GM12878 (cell line): ENCODE measurements at regions not wholly inside any gene's neighbourhood (a gene's known extent, or its start where the extent isn't known, plus 50 kb on each side); places are given as distances from the start of the nearest gene placed in this dataset.

Source experiments
- ESRRA ChIP-seq: IDR thresholded peaks from 2 replicates; pipeline ENCODE4 v1.6.1; 2012; ENCODE audit warnings: mild to moderate bottlenecking, low read length, improper control_type of control experiment
- NBN ChIP-seq: fragments of 450-650 bp; IDR thresholded peaks from 2 replicates; pipeline ENCODE4 v1.6.1; 2016
- POLR2AphosphoS5 ChIP-seq: IDR thresholded peaks from 2 replicates; pipeline ENCODE4 v1.6.1; 2011; ENCODE audit warnings: mild to moderate bottlenecking, low read length, inconsistent platforms
- SIN3A ChIP-seq: IDR thresholded peaks from 2 replicates; pipeline ENCODE4 v1.6.1; 2012; ENCODE audit warnings: low read depth, low read length, improper control_type of control experiment
- YY1 ChIP-seq: IDR thresholded peaks from 2 replicates; pipeline ENCODE4 v1.6.1; 2011; ENCODE audit warnings: low read depth, mild to moderate bottlenecking, low read length
- ZNF24 ChIP-seq: fragments of 450-650 bp; IDR thresholded peaks from 2 replicates; pipeline ENCODE4 v1.6.1; 2017; ENCODE audit warnings: antibody characterized with exemption, mild to moderate bottlenecking
- TF ChIP-seq, protein P1 (sequence below), 3 experiments: IDR thresholded peaks in 2 of 3; conservative IDR thresholded peaks in 1 of 3; 2 replicates each; pipeline ENCODE4 v1.5.1; 2011; ENCODE audit warnings: low read depth in 3 of 3, low read length in 3 of 3, mild to moderate bottlenecking in 3 of 3, control low read depth in 2 of 3, moderate library complexity in 2 of 3, inconsistent platforms in 1 of 3, mixed read lengths in 1 of 3; ENCODE audit not compliant: control insufficient read depth in 2 of 3, insufficient read depth in 1 of 3; ENCODE audit errors: extremely low read depth in 1 of 3
- TF ChIP-seq, protein P2 (sequence below): fragments of 450-650 bp; formaldehyde crosslinking; IDR thresholded peaks from 2 replicates; pipeline ENCODE4 v1.4.0; 2020; ENCODE audit warnings: mild to moderate bottlenecking, moderate library complexity
- TF ChIP-seq, protein P3 (sequence below): IDR thresholded peaks from 2 replicates; pipeline ENCODE4 v1.6.1; 2011; ENCODE audit warnings: low read depth, low read length, improper control_type of control experiment, borderline replicate concordance
- TF ChIP-seq, protein P4 (sequence below): IDR thresholded peaks from 2 replicates; pipeline ENCODE4 v1.6.1; 2012; ENCODE audit warnings: low read depth, low read length, improper control_type of control experiment
- TF ChIP-seq, protein P5 (sequence below): IDR thresholded peaks from 2 replicates; pipeline ENCODE4 v1.6.1; 2011; ENCODE audit warnings: borderline replicate concordance, low read depth, mild to moderate bottlenecking, moderate library complexity, low read length; ENCODE audit not compliant: insufficient read depth, poor library complexity, severe bottlenecking

DNA sequence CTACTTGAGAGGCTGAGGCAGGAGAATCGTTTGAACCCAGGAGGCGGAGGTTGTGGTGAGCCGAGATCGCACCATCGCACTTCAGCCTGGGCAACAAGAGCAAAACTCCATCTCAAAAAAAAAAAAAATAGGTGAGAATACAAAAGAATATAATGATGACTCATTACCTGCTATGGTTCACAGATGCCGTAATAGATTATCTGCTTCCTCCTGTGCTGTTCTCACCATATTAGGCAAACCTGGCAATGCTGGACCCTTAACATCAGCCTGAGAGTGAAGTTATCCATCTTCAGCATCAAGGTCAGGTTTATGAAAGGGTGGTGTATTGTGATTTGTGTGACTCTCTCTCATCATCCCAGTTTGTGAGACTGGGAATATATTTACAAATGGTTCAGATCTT is 271.3 kb upstream of the CPHXL start:
- TF ChIP-seq, protein P1, sequence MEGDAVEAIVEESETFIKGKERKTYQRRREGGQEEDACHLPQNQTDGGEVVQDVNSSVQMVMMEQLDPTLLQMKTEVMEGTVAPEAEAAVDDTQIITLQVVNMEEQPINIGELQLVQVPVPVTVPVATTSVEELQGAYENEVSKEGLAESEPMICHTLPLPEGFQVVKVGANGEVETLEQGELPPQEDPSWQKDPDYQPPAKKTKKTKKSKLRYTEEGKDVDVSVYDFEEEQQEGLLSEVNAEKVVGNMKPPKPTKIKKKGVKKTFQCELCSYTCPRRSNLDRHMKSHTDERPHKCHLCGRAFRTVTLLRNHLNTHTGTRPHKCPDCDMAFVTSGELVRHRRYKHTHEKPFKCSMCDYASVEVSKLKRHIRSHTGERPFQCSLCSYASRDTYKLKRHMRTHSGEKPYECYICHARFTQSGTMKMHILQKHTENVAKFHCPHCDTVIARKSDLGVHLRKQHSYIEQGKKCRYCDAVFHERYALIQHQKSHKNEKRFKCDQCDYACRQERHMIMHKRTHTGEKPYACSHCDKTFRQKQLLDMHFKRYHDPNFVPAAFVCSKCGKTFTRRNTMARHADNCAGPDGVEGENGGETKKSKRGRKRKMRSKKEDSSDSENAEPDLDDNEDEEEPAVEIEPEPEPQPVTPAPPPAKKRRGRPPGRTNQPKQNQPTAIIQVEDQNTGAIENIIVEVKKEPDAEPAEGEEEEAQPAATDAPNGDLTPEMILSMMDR (IDR thresholded peaks at IDR 0.05 in 2 of 3, conservative IDR thresholded peaks at IDR 0.05 in 1 of 3; ENCODE audit: control insufficient read depth in 2 of 3, extremely low read depth in 1 of 3, insufficient read depth in 1 of 3, low read depth in 3 of 3, low read length in 3 of 3), result no peak
- TF ChIP-seq, protein P2, sequence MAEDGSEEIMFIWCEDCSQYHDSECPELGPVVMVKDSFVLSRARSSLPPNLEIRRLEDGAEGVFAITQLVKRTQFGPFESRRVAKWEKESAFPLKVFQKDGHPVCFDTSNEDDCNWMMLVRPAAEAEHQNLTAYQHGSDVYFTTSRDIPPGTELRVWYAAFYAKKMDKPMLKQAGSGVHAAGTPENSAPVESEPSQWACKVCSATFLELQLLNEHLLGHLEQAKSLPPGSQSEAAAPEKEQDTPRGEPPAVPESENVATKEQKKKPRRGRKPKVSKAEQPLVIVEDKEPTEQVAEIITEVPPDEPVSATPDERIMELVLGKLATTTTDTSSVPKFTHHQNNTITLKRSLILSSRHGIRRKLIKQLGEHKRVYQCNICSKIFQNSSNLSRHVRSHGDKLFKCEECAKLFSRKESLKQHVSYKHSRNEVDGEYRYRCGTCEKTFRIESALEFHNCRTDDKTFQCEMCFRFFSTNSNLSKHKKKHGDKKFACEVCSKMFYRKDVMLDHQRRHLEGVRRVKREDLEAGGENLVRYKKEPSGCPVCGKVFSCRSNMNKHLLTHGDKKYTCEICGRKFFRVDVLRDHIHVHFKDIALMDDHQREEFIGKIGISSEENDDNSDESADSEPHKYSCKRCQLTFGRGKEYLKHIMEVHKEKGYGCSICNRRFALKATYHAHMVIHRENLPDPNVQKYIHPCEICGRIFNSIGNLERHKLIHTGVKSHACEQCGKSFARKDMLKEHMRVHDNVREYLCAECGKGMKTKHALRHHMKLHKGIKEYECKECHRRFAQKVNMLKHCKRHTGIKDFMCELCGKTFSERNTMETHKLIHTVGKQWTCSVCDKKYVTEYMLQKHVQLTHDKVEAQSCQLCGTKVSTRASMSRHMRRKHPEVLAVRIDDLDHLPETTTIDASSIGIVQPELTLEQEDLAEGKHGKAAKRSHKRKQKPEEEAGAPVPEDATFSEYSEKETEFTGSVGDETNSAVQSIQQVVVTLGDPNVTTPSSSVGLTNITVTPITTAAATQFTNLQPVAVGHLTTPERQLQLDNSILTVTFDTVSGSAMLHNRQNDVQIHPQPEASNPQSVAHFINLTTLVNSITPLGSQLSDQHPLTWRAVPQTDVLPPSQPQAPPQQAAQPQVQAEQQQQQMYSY (CRISPR knock-in tag), result no peak
- TF ChIP-seq ESRRA (no peak), YY1 (no peak), POLR2AphosphoS5 (no peak), SIN3A (no peak), ZNF24 (no peak), NBN (no peak)
- TF ChIP-seq, protein P3, sequence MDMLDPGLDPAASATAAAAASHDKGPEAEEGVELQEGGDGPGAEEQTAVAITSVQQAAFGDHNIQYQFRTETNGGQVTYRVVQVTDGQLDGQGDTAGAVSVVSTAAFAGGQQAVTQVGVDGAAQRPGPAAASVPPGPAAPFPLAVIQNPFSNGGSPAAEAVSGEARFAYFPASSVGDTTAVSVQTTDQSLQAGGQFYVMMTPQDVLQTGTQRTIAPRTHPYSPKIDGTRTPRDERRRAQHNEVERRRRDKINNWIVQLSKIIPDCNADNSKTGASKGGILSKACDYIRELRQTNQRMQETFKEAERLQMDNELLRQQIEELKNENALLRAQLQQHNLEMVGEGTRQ, result no peak
- TF ChIP-seq, protein P4, sequence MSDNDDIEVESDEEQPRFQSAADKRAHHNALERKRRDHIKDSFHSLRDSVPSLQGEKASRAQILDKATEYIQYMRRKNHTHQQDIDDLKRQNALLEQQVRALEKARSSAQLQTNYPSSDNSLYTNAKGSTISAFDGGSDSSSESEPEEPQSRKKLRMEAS, result no peak
- TF ChIP-seq, protein P5, sequence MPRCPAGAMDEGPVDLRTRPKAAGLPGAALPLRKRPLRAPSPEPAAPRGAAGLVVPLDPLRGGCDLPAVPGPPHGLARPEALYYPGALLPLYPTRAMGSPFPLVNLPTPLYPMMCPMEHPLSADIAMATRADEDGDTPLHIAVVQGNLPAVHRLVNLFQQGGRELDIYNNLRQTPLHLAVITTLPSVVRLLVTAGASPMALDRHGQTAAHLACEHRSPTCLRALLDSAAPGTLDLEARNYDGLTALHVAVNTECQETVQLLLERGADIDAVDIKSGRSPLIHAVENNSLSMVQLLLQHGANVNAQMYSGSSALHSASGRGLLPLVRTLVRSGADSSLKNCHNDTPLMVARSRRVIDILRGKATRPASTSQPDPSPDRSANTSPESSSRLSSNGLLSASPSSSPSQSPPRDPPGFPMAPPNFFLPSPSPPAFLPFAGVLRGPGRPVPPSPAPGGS, result no peak
